ENCODE measurements at regions not wholly inside any gene's neighbourhood (a gene's known extent, or its start where the extent isn't known, plus 50 kb on each side); places are given as distances from the start of the nearest gene placed in this dataset.

DNA sequence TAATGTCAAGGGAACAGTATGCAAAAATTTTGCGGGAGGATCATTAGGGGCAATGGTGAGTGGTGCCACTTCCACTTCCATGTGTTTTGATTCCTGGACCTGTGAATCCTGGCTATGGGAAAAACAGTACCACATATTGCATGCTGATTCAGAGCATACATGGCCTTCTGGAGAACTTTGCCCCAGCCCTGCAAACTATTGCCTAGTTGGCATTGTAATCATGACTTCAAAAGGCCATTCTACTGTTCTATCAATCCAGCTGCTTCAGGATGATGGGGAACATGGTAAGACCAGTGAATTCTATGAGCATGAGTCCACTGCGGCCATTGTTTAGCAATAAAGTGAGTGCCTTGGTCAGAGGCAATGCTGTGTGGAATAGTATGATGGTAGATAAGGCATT, 75.3 kb upstream of the ZC3H15 start:
- Histone ChIP-seq H3K9me3 (no peaks in the 10 kb centered on the region), H3K27ac (no peak overlapping the region), H3K36me3 (ENCODE audit: low read depth, missing control alignments) (no peaks in the 10 kb centered on the region), H3K4me3 (no peak overlapping the region), H3K27me3 (no peaks in the 10 kb centered on the region), H3K4me1 (no peaks in the 10 kb centered on the region)
- DNase-seq: no peak
- no peak for TF ChIP-seq POLR2A (IDR thresholded peaks at IDR 0.05)
- TF ChIP-seq, protein P1, sequence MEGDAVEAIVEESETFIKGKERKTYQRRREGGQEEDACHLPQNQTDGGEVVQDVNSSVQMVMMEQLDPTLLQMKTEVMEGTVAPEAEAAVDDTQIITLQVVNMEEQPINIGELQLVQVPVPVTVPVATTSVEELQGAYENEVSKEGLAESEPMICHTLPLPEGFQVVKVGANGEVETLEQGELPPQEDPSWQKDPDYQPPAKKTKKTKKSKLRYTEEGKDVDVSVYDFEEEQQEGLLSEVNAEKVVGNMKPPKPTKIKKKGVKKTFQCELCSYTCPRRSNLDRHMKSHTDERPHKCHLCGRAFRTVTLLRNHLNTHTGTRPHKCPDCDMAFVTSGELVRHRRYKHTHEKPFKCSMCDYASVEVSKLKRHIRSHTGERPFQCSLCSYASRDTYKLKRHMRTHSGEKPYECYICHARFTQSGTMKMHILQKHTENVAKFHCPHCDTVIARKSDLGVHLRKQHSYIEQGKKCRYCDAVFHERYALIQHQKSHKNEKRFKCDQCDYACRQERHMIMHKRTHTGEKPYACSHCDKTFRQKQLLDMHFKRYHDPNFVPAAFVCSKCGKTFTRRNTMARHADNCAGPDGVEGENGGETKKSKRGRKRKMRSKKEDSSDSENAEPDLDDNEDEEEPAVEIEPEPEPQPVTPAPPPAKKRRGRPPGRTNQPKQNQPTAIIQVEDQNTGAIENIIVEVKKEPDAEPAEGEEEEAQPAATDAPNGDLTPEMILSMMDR (IDR thresholded peaks at IDR 0.05): no peak
- WGBS, 2 donors: 95 to 100% methylated on average over 1 to 2 of the region's 2 CpGs
- intact Hi-C loops (cut with DNase I; ENCODE audit: low total_unique reads): no loop called here

DNA sequence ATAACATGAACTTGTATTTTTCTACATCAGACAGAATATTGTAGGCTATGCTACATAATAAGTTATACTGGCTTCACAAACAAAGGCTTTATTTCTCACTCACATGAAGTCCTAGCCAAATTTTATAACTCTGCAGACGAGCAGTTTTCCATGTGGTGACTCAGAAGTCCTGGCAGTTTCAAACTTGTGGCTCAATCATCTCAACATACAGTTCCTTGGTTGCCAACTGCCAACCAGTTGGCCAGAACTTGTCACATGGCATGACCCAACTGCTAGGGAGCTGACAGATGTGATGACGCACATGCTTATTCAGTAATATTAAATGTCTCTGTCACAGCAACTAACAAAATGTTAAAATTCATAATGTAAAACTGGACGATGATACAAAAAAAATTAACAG, 63.8 kb upstream of the ZC3H15 start:
- Histone ChIP-seq H3K27ac (no peak overlapping the region), H3K27me3 (no peaks in the 10 kb centered on the region), H3K4me3 (no peak overlapping the region), H3K4me1 (no peaks in the 10 kb centered on the region), H3K36me3 (ENCODE audit: low read depth, missing control alignments) (no peaks in the 10 kb centered on the region), H3K9me3 (no peaks in the 10 kb centered on the region)
- WGBS, 2 donors: 59 to 64% methylated on average over 3 of the region's 3 CpGs
- DNase-seq: no peak
- intact Hi-C loops (cut with DNase I; ENCODE audit: low total_unique reads): no loop called here
- no peak for TF ChIP-seq POLR2A (IDR thresholded peaks at IDR 0.05)
- TF ChIP-seq, protein P1 (IDR thresholded peaks at IDR 0.05): no peak

DNA sequence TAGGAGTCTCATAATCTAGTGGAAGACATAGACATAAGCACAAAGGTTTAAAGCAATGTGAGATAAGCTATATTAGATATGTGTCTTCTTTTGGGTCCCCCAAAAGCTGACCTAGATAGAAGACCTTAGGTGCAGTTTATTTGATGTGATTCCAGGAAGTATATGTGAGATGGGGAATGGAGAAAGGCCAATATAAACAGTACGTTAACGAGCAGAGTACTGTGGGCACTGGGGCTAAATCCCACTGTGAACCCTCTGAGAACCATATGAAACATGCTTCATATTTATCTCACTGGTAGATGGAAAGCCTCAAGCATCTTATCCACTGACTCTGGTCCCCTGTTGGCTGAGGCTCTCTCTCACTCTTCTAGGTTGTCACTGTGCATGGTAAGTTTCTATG, 62.6 kb upstream of the ZC3H15 start:
- TF ChIP-seq, protein P1 (IDR thresholded peaks at IDR 0.05): no peak
- Histone ChIP-seq H3K36me3 (ENCODE audit: low read depth, missing control alignments) (no peaks in the 10 kb centered on the region), H3K27me3 (no peaks in the 10 kb centered on the region), H3K9me3 (no peaks in the 10 kb centered on the region), H3K27ac (no peak overlapping the region), H3K4me3 (no peak overlapping the region), H3K4me1 (no peaks in the 10 kb centered on the region)
- intact Hi-C loops (cut with DNase I; ENCODE audit: low total_unique reads): no loop called here
- DNase-seq: no peak
- WGBS, 2 donors: 95 to 97% methylated on average over 2 of the region's 2 CpGs

DNA sequence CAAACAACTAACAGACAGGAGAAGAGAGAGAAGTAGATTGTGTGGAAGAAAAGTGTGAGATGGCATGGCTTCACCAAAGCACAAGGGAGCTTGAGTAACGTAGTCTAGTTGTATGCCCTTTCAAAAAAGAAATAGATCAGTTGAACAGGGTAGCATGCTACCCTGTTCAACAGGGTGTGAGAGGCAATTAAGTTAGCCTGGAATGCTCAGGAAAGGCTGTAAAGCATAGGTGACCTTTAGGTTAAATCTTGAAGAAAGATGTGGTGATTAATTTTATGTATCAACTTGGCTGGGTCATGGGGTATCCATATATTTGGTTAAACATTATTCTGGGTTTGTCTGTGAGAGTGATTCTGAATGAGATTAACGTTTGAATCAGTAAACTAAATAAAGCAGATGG, 61.8 kb upstream of the ZC3H15 start:
- no peak for TF ChIP-seq POLR2A (IDR thresholded peaks at IDR 0.05)
- TF ChIP-seq, protein P1 (IDR thresholded peaks at IDR 0.05): no peak
- Histone ChIP-seq H3K27ac (no peak overlapping the region), H3K36me3 (ENCODE audit: low read depth, missing control alignments) (no peaks in the 10 kb centered on the region), H3K9me3 (no peaks in the 10 kb centered on the region), H3K27me3 (no peaks in the 10 kb centered on the region), H3K4me3 (no peak overlapping the region), H3K4me1 (no peaks in the 10 kb centered on the region)
- intact Hi-C loops (cut with DNase I; ENCODE audit: low total_unique reads): no loop called here
- 70 to 74% methylated on average over 2 of the region's 2 CpGs for WGBS, 2 donors
- no peak for DNase-seq

DNA sequence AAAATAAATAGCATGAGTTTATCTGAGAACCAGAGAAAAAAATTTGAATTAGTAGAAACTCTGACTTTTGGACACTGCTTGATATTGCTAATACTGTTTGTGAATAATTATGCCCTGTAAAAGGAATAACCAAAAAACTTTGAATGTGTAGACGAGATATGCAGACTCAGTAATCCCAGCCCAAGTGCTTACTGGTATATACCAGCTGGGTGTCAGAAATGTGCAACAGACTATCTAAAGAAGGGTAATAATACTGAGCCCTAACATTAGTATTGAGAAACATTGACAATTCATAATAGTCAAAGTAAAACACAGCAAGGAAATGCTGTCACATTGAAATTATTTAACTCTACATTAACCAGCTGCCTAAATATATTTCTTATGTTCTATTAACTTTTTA, 60.5 kb upstream of the ZC3H15 start:
- Histone ChIP-seq H3K27me3 (no peaks in the 10 kb centered on the region), H3K36me3 (ENCODE audit: low read depth, missing control alignments) (no peaks in the 10 kb centered on the region), H3K27ac (no peak overlapping the region), H3K4me3 (no peak overlapping the region), H3K4me1 (no peaks in the 10 kb centered on the region), H3K9me3 (no peaks in the 10 kb centered on the region)
- TF ChIP-seq POLR2A (IDR thresholded peaks at IDR 0.05): no peak
- DNase-seq: no peak
- 86 to 91% methylated on average over 1 of the region's 1 CpG for WGBS, 2 donors
- intact Hi-C loops (cut with DNase I; ENCODE audit: low total_unique reads): no loop called here
